ENCODE measurements at regions not wholly inside any gene's neighbourhood (a gene's known extent, or its start where the extent isn't known, plus 50 kb on each side); places are given as distances from the start of the nearest gene placed in this dataset.
"Not testable (repeated sequence)": the region's sequence is repeated elsewhere in the genome, so short reads cannot be mapped to it uniquely, and the experiment has no call there.

DNA sequence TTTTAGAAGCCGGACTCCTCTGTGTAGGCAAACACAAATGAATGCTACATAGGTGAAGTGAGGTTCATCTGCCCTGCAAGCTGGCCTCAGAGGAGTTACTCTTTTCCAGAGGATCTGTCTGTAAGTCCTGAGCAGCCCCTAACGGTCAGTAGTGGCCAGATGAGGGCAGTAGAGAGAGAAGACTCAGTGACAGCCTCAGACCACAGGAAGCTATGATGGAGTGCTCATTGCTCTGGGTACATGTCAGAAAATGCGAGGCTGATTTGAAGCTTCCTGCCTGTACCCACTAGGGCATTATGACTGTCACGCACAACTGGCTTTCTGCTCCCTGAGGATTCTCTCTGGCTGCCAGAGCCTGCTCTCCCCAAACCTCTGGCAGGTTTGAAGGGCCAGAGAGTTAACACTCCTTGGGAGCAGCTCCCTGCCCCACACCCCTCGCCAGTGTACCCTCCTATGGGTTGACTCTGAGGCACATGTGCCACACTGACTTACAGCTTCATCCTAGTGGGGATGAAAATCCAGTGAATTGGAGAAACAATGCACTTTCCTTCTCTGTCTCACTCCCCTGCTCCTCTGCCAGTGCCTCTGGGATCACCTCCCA lies 141.5 kb downstream of the GABRG2 start:
- DNase-seq (ENCODE audit: low read depth in 3 of 3) = no peak

DNA sequence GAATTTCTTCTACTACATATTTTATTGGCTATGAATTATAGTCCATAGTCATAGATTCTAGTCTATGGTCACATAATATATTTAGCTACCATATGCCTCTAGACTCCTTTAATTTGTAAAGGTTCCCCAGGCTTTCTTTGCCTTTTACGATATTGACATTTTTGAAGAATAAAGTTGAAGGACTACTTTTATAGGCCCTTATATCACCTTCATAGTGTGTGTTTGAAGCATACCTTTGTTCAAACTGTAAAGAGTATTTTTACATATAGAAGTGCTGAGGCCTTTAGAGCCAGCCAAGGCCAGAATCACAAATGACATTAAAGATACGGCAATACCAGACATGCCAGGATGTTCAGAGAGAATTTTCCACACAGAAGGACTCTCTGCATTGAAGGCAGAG lies 147.0 kb downstream of the GABRG2 start:
- no peak for DNase-seq (ENCODE audit: low read depth in 3 of 3)

DNA sequence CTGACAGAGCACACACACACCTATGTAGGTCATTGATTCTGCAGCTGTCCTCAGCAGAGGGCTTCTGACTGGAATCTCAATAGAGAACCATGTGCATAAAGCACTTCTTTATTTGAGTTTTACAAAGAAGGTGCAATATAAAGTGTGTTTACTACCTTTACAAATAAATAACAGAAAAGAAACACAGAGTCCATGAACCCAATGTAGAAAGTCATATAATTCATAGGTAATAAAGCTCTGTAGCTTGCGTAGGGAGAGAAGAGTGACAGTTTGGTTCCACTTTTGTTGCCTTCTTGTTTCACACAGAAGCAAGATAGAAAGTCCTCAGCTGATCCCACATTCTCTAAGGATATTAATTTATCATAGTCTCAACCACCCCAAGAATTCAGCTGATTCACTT lies 149.5 kb downstream of the GABRG2 start:
- no peak for DNase-seq (ENCODE audit: low read depth in 3 of 3)

DNA sequence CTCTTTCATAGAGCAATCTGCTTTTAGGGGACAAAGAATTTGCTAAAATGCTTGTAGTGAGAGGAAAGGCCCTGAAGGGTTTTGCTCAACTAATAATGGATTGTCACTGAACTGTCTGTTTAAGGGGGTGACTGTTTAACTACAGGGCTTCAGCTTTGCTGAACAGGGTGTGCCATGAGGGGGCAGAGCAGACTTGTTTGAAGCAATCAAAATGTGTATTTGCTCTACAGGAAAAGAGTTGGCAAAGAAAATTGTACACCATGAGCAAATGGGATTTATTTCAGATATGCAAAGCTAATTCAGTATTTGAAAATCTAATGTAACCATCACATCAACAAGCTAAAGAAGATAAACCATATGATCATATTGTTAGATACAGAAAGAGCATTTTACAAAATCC lies 154.3 kb downstream of the GABRG2 start:
- no peak for DNase-seq (ENCODE audit: low read depth in 3 of 3)

DNA sequence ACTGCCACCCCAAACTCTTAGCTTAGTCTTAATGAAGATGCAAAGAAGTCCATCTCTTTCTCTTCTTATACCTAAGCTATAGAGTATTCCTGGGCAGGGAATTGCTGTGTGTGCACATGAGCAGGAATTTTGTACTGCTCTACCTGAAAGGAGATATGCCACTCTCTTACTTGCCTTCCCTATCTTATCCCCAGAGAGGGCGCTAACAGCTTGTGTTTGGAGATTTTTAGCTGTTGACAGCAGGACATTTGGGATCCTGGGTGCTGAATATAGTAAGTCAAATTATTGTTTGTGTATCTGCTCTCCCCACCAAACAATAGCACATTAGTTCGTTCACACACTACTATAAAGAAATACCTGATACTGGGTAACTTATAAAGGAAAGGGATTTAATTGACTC lies 159.5 kb downstream of the GABRG2 start:
- DNase-seq (ENCODE audit: low read depth in 3 of 3) = no peak

DNA sequence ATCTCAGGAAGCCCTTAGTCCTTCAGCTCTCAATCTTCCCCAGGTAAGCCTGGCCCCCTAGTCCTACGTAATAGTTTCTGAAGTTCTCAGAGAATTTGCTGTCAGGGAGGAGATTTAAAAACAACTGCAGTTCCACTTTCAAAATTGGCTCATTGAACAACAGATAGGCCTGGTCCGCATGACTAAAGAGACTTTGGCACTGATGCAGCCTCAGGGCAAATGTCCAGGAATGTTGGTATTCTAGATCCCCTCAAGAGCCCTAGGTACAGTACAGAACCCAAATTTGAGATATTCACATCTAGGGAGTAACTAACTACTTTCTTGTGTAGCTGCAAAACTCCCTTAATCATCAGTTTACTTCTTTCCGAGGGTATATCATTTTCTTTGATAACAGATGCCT lies 162.8 kb downstream of the GABRG2 start:
- DNase-seq (ENCODE audit: low read depth in 3 of 3) = no peak

DNA sequence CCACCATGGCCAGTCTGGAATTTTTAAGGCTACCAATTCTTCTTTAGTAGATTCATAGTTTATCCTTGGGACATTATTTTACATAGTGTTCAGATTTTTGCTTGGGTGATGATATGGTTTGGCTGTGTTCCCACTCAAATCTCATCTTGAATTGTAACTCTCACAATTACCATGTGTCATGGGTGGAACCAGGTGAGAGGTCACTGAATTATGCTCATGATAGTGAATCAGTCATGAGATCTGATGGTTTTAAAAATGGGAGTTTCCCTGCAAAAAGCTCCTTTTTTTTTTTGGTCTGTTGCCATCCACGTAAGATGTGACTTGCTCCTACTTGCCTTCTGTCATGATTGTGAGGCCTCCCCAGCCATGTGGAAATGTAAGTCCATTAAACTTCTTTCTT lies 163.9 kb downstream of the GABRG2 start:
- DNase-seq (ENCODE audit: low read depth in 3 of 3) = no peak

DNA sequence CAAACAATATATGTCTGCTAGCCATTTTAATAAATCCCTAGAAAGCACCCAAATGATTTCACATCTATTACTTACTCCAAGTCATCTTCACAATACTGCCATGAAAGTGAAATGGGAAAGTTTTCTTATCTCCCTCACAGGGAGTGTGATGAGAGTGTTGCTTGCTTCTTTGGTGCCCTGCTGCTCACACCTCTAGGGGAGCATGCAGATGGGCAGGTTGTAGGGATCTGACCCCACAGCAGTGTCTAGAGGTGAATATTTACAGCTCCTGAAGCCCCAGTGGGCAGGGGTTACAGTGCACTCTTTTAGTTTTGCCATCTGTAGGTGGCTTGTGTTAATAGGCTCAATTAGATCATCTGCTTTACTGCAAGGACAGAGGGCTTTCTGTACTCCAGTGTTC lies 173.2 kb downstream of the GABRG2 start:
- DNase-seq (ENCODE audit: low read depth in 3 of 3) = no peak

DNA sequence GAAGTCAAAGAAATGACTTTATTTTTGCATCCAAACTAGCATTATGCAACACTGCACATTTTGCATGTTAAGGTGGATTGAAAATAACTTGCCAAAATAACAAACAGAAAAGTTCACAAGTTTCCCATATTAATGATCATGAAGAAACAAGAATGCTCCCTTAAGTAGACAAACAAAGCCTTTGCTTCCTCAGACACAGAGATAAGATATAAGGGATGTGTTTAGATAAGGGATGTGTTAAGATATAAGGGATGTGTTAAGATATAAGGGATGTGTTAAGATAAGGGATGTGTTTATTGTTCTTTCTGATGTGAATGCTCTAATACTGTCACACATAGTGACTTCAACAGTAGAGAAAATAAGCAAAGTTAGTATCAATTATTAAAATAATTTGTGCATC lies 174.8 kb downstream of the GABRG2 start:
- DNase-seq (ENCODE audit: low read depth in 3 of 3) = no peak

DNA sequence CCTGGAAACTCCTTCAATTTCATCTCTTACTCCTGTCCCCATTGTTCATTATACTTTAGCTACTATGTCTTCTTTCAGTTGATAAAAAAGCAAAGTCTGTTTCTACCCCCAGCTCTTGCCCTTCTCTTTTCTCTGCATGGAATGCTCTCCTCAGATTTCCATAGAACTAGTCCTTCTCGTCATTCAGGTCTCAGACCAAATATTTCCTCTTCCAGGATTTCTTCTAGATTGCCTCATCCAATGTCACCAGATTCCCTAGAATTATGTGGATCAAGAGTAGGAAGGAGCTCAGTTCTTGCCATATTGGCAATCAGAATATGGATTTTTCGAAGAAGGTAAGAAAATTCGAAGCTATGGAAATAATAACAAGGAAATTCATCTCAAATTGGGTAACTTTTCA lies 176.1 kb downstream of the GABRG2 start:
- DNase-seq (ENCODE audit: low read depth in 3 of 3) = no peak

DNA sequence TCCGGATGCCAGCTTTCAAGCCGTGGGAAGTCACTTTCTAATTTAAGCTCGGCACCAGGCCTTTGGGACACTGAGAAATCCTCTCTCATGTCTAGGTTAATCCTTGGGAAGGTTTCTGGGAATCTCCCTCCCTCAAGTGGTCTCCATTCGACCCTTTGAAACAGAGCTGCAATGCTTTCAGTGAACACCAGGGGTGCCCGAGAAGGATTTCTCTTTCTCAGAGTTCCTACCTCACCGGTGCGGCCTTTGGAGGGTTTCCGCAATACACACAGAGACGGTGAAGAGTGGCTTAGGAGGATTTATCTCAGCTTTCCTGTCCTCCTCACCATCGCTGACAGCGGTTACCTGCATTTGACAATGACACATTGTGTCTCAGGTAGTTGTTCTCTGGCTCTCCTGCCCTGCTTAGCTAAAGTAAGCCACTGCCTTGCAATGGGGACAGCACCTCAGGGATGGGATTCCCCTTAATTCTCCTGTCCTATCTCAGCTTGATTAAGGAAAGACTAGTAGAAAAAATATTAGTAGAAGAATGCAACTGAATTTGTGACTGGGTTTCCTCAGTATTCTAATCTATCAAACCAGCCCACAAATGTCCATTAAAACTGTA lies 180.6 kb downstream of the GABRG2 start:
- no peak for DNase-seq (ENCODE audit: low read depth in 3 of 3)

DNA sequence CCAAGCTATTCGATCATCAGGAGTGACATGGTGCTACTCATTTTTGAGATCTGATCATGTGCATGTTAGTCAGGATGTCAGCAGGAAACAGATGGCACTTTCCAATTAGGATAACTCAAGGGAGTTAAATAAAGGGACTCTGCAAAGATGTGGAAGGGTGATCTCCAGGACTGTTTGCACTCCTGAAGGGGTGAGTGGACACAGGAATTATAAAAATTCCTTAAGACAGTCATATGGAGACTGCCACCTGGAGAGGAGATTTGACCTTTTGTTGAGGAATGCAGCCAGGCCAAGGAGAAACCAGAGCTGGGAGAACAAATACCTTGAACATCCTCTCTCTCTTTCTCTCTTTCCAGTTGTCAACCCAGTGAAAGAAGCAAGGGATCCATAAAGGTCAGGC lies 189.1 kb downstream of the GABRG2 start:
- no peak for DNase-seq (ENCODE audit: low read depth in 3 of 3)

DNA sequence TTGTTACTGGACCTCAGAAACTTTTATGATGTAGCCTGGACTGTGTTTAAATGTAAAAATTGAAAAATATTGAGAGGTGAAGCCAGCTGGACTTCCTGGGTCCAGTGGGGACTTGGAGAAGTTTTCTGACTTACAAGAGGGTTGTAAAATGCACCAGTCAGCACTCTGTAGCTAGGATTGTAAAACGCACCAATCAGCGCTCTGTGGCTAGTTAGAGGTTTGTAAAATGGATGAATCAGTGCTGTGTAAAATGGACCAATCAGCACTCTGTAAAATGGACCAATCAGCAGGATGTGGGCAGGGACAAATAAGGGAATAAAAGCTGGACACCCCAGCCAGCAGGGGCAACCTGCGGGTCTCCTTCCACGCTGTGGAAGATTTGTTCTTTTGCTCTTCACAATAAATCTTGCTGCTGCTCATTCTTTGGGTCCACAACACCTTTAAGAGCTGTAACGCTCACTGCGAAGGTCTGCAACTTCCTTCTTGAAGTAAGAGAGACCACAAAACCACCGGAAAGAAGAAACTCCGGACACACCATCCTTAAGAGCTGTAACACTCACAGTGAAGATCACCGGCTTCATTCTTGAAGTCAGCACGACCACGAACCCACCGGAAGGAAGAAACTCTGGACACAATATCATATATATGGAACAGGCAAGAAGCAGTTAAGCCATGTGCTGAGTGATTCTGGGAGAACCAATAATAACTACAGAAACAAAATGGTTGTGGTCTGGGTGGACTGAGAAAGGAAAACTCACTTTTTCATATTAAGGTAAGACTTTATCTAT lies 201.3 kb downstream of the GABRG2 start:
- no peak for DNase-seq (ENCODE audit: low read depth in 3 of 3)

DNA sequence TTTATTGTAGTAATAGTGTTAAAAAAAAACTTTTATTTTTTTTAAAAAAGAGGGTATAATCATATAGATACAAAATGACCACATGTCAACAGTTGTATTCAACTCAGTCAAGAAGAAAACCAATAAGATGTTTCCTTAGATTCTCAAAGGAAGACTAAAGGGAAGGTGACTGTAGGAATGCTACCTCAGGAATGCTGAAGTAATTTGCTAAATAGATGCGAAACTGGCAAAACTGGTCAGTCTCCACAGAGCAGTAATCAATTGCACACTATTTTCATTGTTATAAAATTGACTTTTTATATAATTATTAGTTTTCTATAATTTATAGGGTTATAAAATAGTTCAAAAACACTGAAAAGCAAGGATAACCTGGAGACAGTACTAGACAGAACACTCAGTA lies 204.8 kb downstream of the GABRG2 start:
- DNase-seq (ENCODE audit: low read depth in 3 of 3) = no peak

DNA sequence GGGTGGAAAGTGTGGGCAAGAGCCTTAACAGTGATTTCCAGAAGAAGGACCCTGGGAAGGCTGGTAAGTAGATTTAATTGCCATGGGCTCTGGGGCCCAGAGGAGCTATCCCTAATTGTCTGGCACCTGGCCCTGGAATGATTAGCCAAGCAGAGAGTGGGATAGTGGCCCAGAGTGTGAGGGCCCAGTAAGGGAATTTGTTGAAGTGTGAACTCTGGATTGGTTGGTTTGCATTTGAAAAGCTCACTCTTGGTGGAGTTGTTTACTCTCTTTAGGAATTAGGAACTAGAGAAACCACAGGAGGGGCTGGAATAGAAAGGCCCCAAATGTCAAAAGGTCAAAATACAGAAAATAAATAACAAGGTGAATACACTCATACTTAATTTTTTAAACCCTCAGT lies 207.1 kb downstream of the GABRG2 start:
- DNase-seq (ENCODE audit: low read depth in 3 of 3) = no peak

DNA sequence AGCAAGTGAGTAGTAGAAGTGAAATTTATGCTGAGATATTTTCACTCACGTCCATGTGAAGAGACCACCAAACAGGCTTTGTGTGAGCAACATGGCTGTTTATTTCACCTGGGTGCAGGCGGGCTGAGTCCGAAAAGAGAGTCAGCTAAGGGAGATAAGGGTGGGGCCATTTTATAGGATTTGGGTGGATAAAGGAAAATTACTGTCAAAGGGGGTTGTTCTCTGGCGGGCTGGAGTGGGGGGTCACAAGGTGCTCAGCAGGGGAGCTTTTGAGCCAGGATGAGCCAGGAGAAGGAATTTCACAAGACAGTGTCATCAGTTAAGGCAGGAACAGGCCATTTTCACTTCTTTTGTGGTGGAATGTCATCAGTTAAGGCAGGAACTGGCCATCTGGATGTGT lies 207.8 kb downstream of the GABRG2 start:
- DNase-seq (ENCODE audit: low read depth in 3 of 3) = not testable (repeated sequence)

DNA sequence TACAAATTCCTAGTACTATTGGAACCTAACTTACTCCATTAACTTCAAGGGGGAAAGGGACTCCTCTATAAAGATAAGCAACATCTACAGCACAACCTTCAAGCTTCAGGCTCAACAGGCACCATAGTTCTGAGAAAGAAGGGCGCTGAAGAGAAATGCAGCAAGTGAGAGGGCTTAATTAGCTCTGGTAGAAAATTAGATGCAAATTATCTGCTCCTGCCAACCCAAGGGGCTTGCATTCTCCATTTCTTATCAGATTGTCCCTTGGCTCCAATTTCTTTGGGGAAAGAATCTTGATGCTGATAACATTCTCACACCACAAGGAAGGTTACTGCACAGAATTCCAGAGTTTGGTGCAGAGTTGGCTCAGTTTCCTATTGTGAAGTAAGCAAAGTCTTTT lies 214.6 kb downstream of the GABRG2 start:
- no peak for DNase-seq (ENCODE audit: low read depth in 3 of 3)

DNA sequence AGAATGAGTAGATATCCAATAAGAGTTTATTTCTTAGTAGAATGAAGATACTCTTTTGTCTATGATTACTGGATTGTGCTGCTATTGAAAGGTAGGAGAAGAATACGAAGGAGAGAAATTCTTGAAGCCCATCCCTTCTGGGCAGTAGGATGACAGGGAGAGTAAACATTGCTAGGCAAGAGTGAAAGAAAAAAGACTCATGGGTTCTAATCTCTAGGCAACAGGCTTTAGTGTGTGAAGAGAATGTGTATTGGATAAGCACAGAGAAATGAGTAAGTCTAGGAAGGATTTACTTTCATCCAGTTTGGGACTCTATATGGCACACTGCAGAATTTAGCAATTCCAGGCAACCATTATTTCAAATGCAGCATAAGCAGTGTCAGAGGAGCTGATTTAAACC lies 216.0 kb downstream of the GABRG2 start:
- no peak for DNase-seq (ENCODE audit: low read depth in 3 of 3)

DNA sequence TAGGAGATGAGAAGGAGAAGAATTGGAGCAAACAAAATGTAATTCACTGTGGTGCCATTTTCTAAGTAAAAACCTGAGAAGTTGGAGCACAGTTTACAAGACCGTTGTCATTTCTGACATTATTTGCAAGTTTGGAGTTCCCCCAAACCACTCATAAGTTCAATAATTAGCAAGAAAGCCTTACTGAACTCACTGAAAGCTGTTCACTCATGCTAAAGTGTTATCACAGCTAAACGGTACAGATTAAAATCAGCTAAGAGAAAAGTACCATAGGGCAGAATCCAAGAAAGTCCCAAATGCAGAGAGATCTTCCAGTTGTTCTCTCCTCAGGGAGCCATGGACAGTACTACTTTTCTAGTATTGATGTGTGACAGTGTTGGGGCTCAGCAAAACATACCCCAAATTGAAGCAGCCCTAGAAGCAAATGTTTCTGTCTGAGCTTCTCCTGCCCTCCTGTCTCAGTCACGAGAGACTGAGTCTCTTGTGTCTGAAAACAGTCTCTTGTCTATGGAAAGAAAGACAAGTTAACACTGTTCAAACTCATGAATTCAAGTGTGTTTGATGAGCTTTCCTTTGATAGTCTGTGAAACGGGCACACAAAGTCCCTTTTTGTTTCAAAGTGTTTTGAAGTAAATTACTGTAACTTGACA lies 221.2 kb downstream of the GABRG2 start:
- no peak for DNase-seq (ENCODE audit: low read depth in 3 of 3)

DNA sequence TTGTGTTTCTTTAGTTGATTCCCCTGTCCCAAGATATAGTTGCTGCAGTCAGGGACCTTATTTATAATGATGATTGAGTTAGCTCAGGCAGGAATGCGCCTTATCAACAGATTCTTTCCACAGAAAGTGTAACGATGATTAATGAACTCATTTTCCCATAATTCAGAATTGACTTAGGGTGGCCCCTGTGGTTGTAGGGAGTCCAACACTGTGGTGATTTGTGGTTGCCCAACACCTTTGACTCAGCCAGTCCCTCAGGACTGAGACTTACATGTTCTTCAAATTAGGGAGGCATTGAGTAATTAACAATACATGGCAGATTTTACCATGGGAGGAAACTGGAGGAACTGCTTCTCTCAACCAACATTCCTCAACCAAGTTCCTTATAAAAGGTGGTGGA lies 221.9 kb downstream of the GABRG2 start:
- DNase-seq (ENCODE audit: low read depth in 3 of 3) = no peak

DNA sequence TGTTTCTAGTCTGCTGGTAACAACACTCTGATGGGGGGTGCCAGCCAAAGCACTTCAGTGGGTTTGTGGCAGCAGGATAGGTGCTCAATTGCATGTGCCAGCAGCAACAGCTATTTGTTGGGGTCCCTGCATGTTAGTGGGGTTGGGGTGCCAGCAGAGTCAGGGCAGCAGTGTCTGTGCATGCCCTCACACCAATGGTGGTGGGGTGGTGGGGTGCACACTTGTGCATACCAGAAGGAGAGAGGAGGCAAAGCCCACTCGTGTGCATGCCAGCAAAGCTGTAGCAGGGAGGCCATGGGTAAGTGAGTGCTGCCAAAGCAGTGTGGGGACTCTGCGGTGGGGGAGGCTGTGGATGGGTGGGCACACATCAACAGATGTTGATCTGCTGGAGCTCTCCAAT lies 232.2 kb downstream of the GABRG2 start:
- no peak for DNase-seq (ENCODE audit: low read depth in 3 of 3)

DNA sequence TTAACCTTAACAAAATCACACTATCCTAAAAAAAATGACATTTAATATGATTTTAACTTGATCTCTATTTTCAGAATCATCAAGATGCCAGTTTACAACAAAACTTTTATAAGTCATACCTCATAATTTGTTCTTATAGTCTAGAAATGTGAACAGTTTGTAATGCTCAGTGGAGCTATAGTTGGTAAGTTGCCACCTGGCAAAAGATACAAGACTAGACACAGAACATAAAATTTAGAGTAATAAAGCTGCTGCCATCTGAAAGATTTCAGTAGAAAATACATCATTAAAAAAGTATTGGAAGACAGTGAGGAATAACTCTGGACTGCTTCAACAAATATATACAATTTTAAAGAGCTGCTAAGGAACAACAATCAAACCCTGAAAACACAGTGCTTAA lies 233.8 kb downstream of the GABRG2 start:
- DNase-seq (ENCODE audit: low read depth in 3 of 3) = no peak

DNA sequence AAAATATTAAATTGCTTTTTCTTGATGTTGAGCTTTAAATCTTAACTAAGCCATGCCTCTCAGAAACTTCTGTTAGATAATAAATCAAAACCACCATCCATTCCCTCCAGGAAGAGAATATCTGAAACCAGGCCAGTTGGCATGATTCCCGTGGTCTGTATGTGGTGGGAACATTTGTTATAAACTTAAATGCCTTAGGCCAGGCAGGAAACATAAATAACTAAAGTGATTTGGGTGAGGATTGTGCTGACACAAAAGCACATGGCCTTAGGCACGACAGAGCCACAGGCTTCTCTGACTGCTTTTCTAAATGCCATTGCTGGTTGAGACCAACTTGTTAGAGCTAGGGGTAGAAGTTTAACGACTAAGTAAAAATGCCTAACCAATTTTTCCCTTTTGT lies 255.9 kb downstream of the GABRG2 start:
- DNase-seq (ENCODE audit: low read depth in 3 of 3) = no peak
